ENCODE measurements at regions not wholly inside any gene's neighbourhood (a gene's known extent, or its start where the extent isn't known, plus 50 kb on each side); places are given as distances from the start of the nearest gene placed in this dataset.

DNA sequence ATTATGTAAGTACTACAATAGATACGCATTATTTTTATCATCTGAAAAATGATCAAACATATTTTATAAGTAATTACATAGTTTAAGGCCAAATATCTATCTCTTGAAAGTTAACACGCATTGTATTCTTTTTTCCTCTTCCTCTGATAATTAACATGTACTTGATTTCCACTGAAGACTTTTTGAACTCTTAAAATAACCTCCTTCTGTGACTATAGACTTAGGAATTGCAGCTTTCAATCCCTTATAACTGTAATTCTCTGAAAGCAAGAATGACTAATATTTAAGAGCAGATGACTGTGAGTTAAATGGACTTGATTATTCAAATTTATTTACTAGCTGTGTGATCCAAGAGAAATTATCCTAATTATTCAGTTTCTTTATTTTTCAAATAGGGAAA, 730.6 kb upstream of the NECTIN3 start:
- H3K4me3 ChIP-seq (ENCODE audit: low read depth, low read length): no peak overlapping the region
- DNase-seq (ENCODE audit: low read depth): no peak
- TF ChIP-seq, protein P1, sequence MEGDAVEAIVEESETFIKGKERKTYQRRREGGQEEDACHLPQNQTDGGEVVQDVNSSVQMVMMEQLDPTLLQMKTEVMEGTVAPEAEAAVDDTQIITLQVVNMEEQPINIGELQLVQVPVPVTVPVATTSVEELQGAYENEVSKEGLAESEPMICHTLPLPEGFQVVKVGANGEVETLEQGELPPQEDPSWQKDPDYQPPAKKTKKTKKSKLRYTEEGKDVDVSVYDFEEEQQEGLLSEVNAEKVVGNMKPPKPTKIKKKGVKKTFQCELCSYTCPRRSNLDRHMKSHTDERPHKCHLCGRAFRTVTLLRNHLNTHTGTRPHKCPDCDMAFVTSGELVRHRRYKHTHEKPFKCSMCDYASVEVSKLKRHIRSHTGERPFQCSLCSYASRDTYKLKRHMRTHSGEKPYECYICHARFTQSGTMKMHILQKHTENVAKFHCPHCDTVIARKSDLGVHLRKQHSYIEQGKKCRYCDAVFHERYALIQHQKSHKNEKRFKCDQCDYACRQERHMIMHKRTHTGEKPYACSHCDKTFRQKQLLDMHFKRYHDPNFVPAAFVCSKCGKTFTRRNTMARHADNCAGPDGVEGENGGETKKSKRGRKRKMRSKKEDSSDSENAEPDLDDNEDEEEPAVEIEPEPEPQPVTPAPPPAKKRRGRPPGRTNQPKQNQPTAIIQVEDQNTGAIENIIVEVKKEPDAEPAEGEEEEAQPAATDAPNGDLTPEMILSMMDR (IDR thresholded peaks at IDR 0.05; ENCODE audit: insufficient read depth, low read depth, low read length): no peak

DNA sequence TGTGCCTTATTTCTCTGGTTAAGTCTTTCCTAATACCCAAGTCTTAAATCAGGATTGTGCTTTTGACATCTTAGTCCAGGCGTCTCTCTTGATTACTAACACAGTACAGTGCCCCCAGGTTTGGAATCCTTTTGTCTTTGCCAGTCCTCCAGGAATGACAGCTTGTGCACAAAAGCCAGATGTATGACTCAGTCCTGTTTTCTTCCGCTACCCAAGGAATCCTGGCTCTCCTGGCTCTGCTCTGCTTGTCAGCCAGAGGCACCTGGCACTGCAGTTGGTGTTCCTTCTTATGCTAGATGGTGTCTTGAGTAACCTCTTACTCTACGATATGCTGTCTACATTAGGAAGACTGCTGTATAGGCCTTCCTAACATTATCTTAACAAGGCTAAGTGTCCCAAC, 728.2 kb upstream of the NECTIN3 start:
- DNase-seq (ENCODE audit: low read depth): peak; percentile 45
- TF ChIP-seq, protein P1 (IDR thresholded peaks at IDR 0.05; ENCODE audit: insufficient read depth, low read depth, low read length): no peak

DNA sequence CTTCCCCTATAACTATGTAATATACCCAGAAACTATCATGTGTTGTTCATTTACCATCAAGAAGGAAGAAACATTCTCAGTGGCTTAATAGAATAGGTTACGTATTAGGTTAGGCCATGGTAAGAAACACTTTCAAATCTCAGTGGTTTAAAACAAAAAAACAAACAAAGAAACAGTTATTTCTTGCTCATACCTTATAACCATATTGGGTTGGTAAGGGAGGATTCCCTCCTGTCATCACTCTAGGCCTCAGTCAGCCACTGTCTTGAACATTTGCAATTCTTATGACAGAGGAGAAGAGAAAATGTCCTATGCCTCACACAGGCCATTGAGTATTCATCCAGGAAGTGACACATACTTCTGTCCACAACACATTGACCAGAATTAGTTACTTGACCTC, 727.7 kb upstream of the NECTIN3 start:
- TF ChIP-seq, protein P1 (IDR thresholded peaks at IDR 0.05; ENCODE audit: insufficient read depth, low read depth, low read length): no peak
- no peak for DNase-seq (ENCODE audit: low read depth)
- H3K4me3 ChIP-seq (ENCODE audit: low read depth, low read length): no peak overlapping the region

More for the DNA sequence above, 728.2 kb upstream of the NECTIN3 start:
- no peak overlapping the region for H3K4me3 ChIP-seq (ENCODE audit: low read depth, low read length)

DNA sequence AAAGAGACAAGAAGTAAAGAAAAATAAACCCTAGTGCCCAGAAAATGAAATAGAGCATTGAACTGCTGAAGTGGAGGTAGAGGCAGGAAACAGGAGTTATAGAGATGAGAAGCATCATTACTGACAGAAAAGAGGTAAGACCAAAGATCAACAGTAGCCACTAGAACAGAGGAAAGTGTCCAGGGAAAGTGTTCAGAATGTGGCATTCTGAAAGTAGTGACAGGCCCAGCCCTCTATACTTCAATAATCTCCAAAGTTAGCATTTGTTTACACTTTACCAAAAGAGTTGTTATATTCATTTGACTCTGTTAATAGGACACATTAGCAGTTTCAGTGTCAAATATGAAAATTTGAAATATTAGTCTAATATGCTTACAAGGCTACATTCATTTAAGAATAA, 727.1 kb upstream of the NECTIN3 start:
- no peak overlapping the region for H3K4me3 ChIP-seq (ENCODE audit: low read depth, low read length)
- TF ChIP-seq, protein P1 (IDR thresholded peaks at IDR 0.05; ENCODE audit: insufficient read depth, low read depth, low read length): no peak
- DNase-seq (ENCODE audit: low read depth): no peak

DNA sequence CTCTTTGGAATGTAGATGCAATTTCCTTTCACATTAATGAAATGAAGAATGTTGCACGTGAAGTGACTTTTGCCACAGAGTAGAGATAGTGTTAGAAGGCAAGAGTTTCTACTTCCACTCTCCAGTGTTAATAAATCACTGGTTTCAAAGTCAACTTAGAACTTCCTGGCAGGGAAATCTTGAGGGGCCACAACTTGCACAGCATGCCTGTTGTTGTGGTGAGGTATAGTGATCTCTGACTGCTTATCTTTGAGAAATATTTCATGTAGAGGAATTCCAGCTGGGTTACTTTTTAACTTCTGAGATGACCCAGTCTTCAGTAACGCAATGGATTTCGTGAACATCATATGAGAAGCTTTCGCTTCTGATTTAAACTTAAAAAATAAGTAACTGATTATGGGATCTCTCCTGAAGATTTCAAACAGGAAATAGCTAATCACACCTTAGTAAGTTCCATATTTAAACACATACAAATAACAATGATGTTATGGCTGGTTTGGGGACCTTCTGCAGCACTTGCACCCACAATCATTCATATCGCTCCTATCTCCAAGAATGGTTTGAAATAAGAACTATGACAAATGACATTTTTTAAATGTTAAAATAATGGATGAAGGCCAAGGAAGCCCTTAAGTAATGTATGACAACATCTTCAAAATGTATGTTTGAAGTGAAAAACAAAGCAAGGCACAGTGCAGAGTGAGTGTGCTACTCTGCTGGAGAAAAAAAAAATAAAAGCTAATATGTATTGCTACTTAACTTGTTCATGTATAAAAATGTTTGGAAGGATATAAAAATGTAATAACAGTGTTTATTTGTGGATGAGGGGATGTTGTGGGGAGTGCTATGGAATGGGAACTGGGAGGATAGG, 726.5 kb upstream of the NECTIN3 start:
- peak; percentile 57 for DNase-seq (ENCODE audit: low read depth)
- H3K4me3 ChIP-seq (ENCODE audit: low read depth, low read length): no peak overlapping the region
- TF ChIP-seq, protein P1 (IDR thresholded peaks at IDR 0.05; ENCODE audit: insufficient read depth, low read depth, low read length): no peak

DNA sequence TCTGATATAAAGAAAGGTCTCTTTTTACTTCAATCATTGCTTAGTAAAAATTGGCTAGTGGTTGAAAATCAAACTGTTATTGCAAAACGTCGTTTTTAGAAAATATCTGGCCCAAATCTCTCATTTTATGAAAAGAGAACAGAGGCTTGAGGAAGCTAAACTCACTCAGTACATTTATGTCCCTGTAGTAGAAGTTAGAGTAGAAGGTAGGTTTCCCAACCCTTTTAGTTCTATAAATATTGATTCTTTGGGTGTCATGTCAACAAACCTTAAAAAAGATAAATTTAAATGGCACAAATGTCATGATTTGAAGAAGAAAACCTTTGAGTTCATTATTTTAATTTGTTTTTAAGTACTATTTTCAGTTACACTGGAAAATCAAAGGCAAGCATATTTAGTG, 722.3 kb upstream of the NECTIN3 start:
- TF ChIP-seq, protein P1 (IDR thresholded peaks at IDR 0.05; ENCODE audit: insufficient read depth, low read depth, low read length): no peak
- DNase-seq (ENCODE audit: low read depth): no peak
- no peak overlapping the region for H3K4me3 ChIP-seq (ENCODE audit: low read depth, low read length)
